Esophagus muscularis mucosa (tissue), 4 donors: ENCODE measurements at regions not wholly inside any gene's neighbourhood (a gene's known extent, or its start where the extent isn't known, plus 50 kb on each side); places are given as distances from the start of the nearest gene placed in this dataset.

Experiments
- DNase-seq: peaks from one replicate; pipeline ENCODE4 v3.0.0-alpha.2; 2017; ENCODE audit errors: extremely low spot score
- H3K27ac ChIP-seq, 4 donors: fragments of 200-600 bp; sonication (generic); replicated peaks in 1 of 4; 1 replicate in 3 of 4; 2 replicates in 1 of 4; pipeline ENCODE4 v1.5.1; 2016 to 2019; ENCODE audit warnings: mild to moderate bottlenecking in 1 of 4
- H3K27me3 ChIP-seq, 4 donors: fragments of 200-600 bp; sonication (generic); one replicate each; pipeline versions ENCODE4 v1.5.1 to v1.6.0; 2016 to 2019
- H3K36me3 ChIP-seq, 4 donors: fragments of 200-600 bp; sonication (generic); one replicate each; pipeline ENCODE4 v1.5.1; 2016 to 2019
- H3K4me1 ChIP-seq, 4 donors: fragments of 200-600 bp; sonication (generic); one replicate each; pipeline ENCODE4 v1.5.1; 2016 to 2019
- H3K4me3 ChIP-seq, 4 donors: fragments of 200-600 bp; sonication (generic); 1 replicate in 2 of 4; 2 replicates in 2 of 4; pipeline ENCODE4 v1.5.1; 2016 to 2019; ENCODE audit warnings: mild to moderate bottlenecking in 4 of 4, moderate library complexity in 1 of 4
- H3K9me3 ChIP-seq, 4 donors: fragments of 200-600 bp; sonication (generic); 1 replicate in 3 of 4; 2 replicates in 1 of 4; pipeline ENCODE4 v1.5.1; 2016 to 2019
- EP300 ChIP-seq: sonication (generic); formaldehyde crosslinking; IDR thresholded peaks from one replicate; pipeline ENCODE4 v1.6.1; 2017; ENCODE audit warnings: antibody characterized with exemption
- POLR2A ChIP-seq: fragments of 450-650 bp; IDR thresholded peaks from one replicate; pipeline ENCODE4 v1.6.1; 2017; ENCODE audit warnings: antibody characterized with exemption, moderate library complexity, mild to moderate bottlenecking, low read depth
- POLR2AphosphoS5 ChIP-seq, 2 donors: sonication (generic); formaldehyde crosslinking; IDR thresholded peaks; one replicate each; pipeline ENCODE4 v1.6.1; 2017; ENCODE audit warnings: antibody characterized with exemption in 2 of 2
- WGBS: methylation state at CpG from one replicate; pipeline ENCODE4 v1.1.5; 2018; 5-methylcytosine and 5-hydroxymethylcytosine counted together
- intact Hi-C: fragments of 100-400 bp; cut with DNase I; formaldehyde crosslinking; loops from one replicate; pipeline ENCODE4 v1.15.1; 2023
- TF ChIP-seq, protein P1 (sequence below), 3 experiments: fragments of 200-600 bp in 2 of 3; fragments of 450-650 bp in 1 of 3; sonication (generic) in 2 of 3; IDR thresholded peaks; one replicate each; pipeline ENCODE4 v1.5.1; 2017 to 2019; ENCODE audit warnings: antibody characterized with exemption in 3 of 3, mild to moderate bottlenecking in 2 of 3, moderate library complexity in 1 of 3

DNA sequence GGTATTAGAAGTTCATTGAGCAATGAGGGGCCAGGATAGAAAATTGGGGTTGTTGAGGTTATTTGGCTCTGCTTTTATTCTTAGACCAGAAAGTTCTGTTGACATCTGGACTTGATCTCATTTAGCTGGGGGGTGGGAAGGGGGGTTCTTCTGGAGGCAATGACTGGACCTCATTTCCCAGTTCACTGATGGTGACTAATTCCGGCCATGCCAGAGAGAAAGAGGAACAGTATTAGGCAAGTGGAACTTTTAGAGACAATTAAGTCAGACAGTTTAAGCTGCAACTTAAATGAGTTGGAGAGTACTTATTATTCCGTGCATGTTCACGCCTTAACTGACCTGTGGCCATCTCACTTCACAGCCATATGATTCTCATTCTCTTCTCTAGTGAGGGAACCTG, 512.5 kb downstream of the REEP3 start:
- Histone ChIP-seq H3K36me3 (no peaks in the 10 kb centered on the region), H3K4me1 (peaks cover 0 to 3% (median 0%) of the 10 kb centered on the region in 4 donors), H3K4me3 (no peak overlapping the region), H3K27ac (no peak overlapping the region), H3K27me3 (no peaks in the 10 kb centered on the region), H3K9me3 (no peaks in the 10 kb centered on the region)
- intact Hi-C loops = no loop called here
- 91% methylated on average over 3 of the region's 3 CpGs for WGBS
- TF ChIP-seq POLR2AphosphoS5 (IDR thresholded peaks at IDR 0.05) (no peak), EP300 (no peak), POLR2A (no peak)
- TF ChIP-seq, protein P1, sequence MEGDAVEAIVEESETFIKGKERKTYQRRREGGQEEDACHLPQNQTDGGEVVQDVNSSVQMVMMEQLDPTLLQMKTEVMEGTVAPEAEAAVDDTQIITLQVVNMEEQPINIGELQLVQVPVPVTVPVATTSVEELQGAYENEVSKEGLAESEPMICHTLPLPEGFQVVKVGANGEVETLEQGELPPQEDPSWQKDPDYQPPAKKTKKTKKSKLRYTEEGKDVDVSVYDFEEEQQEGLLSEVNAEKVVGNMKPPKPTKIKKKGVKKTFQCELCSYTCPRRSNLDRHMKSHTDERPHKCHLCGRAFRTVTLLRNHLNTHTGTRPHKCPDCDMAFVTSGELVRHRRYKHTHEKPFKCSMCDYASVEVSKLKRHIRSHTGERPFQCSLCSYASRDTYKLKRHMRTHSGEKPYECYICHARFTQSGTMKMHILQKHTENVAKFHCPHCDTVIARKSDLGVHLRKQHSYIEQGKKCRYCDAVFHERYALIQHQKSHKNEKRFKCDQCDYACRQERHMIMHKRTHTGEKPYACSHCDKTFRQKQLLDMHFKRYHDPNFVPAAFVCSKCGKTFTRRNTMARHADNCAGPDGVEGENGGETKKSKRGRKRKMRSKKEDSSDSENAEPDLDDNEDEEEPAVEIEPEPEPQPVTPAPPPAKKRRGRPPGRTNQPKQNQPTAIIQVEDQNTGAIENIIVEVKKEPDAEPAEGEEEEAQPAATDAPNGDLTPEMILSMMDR (IDR thresholded peaks at IDR 0.05) = no peak
- no peak for DNase-seq

DNA sequence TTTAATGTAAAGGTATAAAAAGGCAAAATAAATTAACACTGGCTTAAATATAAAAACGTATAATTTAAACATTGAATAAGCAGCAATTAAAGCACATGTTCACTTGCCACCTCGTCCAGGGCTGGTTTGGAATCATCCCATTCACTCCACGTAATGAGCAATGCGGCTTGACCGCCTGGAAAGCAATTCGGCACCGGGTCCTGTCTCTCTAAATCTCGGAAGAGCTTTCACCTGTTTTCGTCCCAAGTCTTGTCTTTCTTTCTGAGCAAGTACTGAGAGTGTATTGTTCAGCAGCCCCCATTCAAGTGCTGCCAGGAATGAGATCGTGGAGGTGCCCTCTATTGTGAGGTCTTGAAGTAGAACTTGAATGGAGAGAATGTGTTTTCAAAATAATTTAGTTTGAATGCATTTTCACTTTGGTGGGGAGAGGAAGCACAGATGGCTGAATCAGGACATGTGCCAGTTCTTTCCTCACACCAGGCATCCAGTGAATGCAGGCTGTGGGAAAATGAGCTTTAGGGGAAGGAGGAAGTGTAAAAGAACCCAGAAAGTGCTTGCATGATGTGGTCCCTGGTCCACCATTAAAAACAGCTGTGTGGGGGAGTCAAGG, 515.2 kb downstream of the REEP3 start:
- no peak for TF ChIP-seq EP300
- TF ChIP-seq, protein P1 (IDR thresholded peaks at IDR 0.05) = no peak
- TF ChIP-seq POLR2A = no peak
- no peak for TF ChIP-seq POLR2AphosphoS5 (IDR thresholded peaks at IDR 0.05)
- H3K9me3 ChIP-seq = no peaks in the 10 kb centered on the region
- intact Hi-C loops = no loop called here
- H3K36me3 ChIP-seq = no peaks in the 10 kb centered on the region
- no peak for DNase-seq
- peak overlapping the region; percentile 18 to 32 (median 28) for H3K4me3 ChIP-seq
- H3K4me1 ChIP-seq = peaks cover 5 to 12% (median 8%) of the 10 kb centered on the region in 4 donors
- peak overlapping the region in 2 of 4 donors; percentile 21 to 39 for H3K27ac ChIP-seq
- no peaks in the 10 kb centered on the region for H3K27me3 ChIP-seq
- WGBS = 52% methylated on average over 10 of the region's 10 CpGs

DNA sequence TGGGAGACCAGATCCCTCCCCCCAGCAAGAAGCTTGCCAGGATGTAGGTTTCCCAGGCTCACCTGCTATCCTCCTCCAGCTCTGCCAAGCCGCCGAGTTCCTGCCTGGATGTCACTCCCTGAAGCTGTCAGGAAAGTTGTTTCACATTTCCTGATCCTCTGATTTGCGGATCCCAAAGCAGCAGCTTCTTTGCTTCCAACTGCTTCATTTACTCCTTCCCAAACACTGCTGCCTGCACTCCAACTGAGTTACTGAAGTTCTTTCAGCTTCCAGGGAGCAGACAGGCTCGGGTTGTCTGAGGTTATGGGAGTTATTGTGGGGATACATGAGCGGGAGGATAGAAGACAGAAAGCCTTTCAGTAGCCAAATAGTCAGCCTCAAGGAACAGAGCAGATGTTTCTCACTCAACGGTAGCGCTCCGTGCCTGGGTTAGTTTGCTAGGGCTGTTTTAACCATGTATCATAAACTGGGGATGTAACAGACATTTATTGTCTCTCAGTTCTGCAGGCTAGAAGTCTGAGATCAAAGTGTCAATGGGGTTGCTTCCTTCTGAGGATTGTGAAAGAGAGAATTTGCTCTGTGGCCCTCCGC, 516.0 kb downstream of the REEP3 start:
- Histone ChIP-seq H3K9me3 (no peaks in the 10 kb centered on the region), H3K27me3 (no peaks in the 10 kb centered on the region), H3K4me1 (peaks cover 7 to 15% (median 12%) of the 10 kb centered on the region in 4 donors), H3K27ac (peak overlapping the region in 2 of 4 donors; percentile 21 to 39), H3K36me3 (no peaks in the 10 kb centered on the region), H3K4me3 (peak overlapping the region; percentile 18 to 32 (median 28))
- intact Hi-C loops = no loop called here
- DNase-seq = no peak
- TF ChIP-seq POLR2A = no peak
- TF ChIP-seq EP300 = no peak
- TF ChIP-seq POLR2AphosphoS5 (IDR thresholded peaks at IDR 0.05) = no peak
- TF ChIP-seq, protein P1 (IDR thresholded peaks at IDR 0.05) = no peak
- WGBS = 59% methylated on average over 9 of the region's 9 CpGs

DNA sequence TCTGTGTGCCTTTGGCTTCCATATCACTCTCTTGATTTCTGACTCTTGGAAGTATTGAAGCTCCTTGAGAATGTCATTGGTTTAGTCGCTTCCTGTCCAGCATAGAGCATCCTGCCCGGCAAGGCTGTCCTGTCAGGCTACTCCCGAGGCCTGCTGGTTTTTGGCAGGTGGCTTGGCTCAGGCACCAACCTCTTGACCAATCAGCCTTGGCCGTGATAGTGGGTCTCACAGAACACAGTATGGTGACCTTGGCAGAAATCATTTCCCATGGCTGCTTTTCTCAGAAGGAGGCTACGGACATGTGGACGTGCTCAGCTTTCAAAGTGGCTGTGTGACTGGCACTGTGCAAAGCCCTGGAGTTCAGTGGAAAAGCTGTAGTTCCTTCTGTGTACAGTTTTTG, 516.9 kb downstream of the REEP3 start:
- 76% methylated on average over 6 of the region's 6 CpGs for WGBS
- TF ChIP-seq POLR2A (no peak), POLR2AphosphoS5 (IDR thresholded peaks at IDR 0.05) (no peak)
- Histone ChIP-seq H3K9me3 (no peaks in the 10 kb centered on the region), H3K27me3 (no peaks in the 10 kb centered on the region), H3K36me3 (no peaks in the 10 kb centered on the region), H3K4me3 (no peak overlapping the region), H3K4me1 (peaks cover 7 to 15% (median 12%) of the 10 kb centered on the region in 4 donors), H3K27ac (no peak overlapping the region)
- DNase-seq = no peak
- intact Hi-C loops = no loop called here

DNA sequence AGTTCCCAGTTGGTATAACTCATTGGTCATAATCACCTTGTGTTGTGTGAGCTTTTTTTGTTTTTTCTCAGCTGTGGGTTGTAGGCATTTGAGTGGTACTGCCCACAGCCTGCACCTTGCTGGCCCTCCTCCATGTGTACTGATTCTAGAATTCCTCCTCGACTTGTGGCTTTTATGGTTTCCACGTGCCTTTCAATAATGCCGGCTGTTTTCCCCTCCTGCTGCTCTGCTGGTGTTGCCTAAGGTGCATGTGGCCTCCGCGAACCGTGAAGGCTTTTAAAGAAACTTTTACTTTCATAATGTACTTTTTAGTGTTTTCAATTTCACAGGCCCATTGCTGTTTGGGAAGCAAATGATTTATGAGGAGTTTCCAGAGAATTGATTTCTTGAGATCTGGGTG, 518.0 kb downstream of the REEP3 start:
- TF ChIP-seq, protein P1 (IDR thresholded peaks at IDR 0.05) = no peak
- no peak for TF ChIP-seq POLR2AphosphoS5 (IDR thresholded peaks at IDR 0.05)
- no peak for TF ChIP-seq EP300
- no peak for TF ChIP-seq POLR2A
- Histone ChIP-seq H3K36me3 (no peaks in the 10 kb centered on the region), H3K4me3 (no peak overlapping the region), H3K27ac (no peak overlapping the region), H3K27me3 (no peaks in the 10 kb centered on the region), H3K9me3 (no peaks in the 10 kb centered on the region), H3K4me1 (peaks cover 7 to 15% (median 12%) of the 10 kb centered on the region in 4 donors)
- WGBS = 74% methylated on average over 6 of the region's 6 CpGs
- intact Hi-C loops = no loop called here
- DNase-seq = no peak
